Urinary bladder (tissue), 3 donors: ENCODE measurements at regions not wholly inside any gene's neighbourhood (a gene's known extent, or its start where the extent isn't known, plus 50 kb on each side); places are given as distances from the start of the nearest gene placed in this dataset.

Experiments used
- DNase-seq: peaks from one replicate; pipeline ENCODE4 v3.0.0-alpha.2; 2015; ENCODE audit errors: extremely low spot score
- H3K27ac ChIP-seq: one replicate; pipeline ENCODE4 v1.5.1; 2013; ENCODE audit warnings: low read depth, mild to moderate bottlenecking, moderate library complexity
- H3K36me3 ChIP-seq: one replicate; pipeline ENCODE4 v1.6.1; 2013; ENCODE audit warnings: mild to moderate bottlenecking, moderate library complexity; ENCODE audit not compliant: insufficient read depth
- H3K4me1 ChIP-seq: one replicate; pipeline ENCODE4 v1.6.1; 2013; ENCODE audit warnings: mild to moderate bottlenecking, moderate library complexity; ENCODE audit not compliant: insufficient read depth
- H3K4me3 ChIP-seq: one replicate; pipeline ENCODE4 v1.5.1; 2013; ENCODE audit warnings: low read depth, low read length
- WGBS: extraction: QIAGEN DNeasy Blood & Tissue Kit; methylation state at CpG from one replicate; pipeline ENCODE4 v1.1.7; 2013; 5-methylcytosine and 5-hydroxymethylcytosine counted together
- donor health status: healthy with polysubstance abuse.
- donor health status: healthy.

DNA sequence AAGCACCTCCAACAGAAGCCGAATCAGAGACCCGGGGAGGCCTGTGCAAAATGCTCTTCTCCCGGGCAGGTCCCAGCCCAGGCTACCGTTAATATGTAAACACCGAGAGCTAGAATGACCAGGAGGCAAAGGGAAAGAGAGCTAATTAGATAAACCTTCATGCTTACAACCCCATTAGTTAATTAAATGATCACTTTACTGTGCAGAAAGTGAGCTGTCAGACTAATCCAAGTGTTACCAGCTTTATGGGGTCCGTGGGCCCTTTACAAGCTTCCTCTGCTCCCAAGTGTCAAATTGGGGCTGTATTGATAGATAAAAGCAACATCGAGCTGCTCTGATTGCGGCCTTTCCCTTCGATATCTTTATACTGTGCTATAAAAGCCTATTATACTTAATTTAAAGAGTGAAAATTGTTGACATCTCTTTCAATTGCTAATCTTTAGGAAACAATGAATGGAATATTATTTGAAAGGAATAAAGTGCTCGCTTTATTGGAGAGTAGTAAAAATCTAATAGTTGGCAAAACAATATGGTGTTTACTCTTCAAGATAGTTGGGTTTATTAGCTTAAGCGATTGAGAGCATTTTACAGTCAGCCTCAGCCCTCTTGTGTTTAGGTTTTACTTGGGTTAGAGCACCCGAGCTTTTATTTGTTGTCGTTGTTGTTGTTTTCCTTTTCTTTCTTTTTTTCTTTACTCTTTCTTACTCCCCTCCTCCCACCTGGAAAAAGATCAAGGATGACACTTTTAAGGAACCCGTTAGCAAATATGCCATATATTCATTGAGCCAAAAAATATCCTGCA is 189.3 kb upstream of the GPR12 start:
- no peak overlapping the region for H3K4me3 ChIP-seq
- no peak overlapping the region for H3K27ac ChIP-seq
- no peaks in the 10 kb centered on the region for H3K36me3 ChIP-seq
- H3K4me1 ChIP-seq, result no peaks in the 10 kb centered on the region
- DNase-seq, result no peak
- WGBS, result 59% methylated on average over 14 of the region's 14 CpGs

DNA sequence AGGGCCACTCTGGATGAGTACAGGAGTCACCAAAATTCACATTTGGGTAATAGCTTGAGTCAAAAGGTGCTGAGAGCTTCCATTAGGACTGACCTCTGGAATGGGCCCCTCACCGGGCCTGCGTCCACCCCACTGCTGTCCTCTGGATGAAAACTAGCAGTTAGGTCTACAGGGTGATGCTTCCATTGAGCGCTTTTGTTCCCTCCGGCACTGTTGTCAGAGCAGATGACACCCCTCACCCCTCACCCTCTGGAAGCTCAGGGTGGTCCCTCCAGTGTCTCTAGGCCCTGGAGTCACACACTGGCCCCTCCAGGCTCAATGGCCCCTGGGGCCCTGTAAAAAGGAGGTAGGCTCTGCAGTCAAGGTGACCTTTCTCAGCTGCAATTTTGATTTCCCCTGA is 187.8 kb upstream of the GPR12 start:
- H3K36me3 ChIP-seq, result no peaks in the 10 kb centered on the region
- H3K4me1 ChIP-seq, result no peaks in the 10 kb centered on the region
- no peak overlapping the region for H3K27ac ChIP-seq
- WGBS, result 97% methylated on average over 4 of the region's 4 CpGs
- no peak for DNase-seq
- no peak overlapping the region for H3K4me3 ChIP-seq

DNA sequence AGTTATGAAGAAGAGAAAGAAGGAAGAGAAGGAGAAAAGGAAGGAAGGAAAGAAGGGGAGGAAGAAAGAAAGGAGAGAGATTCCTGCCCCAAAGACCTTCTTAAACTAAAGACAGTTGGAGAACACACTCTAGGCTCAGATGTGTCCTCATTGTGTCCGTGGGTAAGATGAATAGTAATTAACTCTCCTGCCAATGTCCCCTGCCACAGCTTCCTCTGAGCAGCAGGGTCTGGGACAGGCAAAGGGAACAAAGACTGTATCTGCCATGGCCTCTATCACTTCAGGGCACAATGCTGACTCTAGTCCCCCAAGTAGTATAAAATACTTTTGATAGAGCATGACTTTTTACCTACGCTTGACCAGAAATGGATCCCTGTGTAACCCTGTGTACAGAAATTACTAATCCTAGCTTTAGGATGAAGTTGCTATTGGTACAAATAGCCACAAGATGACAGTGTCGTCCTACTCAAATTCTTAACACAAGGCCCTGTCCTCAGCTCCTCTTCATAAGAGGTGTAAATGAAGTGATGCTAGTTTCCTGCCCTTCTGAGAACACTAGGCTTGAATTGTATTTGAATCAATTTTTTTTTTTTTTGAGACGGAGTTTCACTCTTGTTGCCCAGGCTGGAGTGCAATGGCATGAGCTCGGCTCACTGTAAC is 186.2 kb upstream of the GPR12 start:
- WGBS, result 44% methylated on average over 5 of the region's 5 CpGs
- no peak for DNase-seq

GRCh38 chr13:26943748-26944147 is 183.2 kb upstream of the GPR12 start:
- Histone ChIP-seq H3K4me3 (no peak overlapping the region), H3K27ac (no peak overlapping the region), H3K36me3 (no peaks in the 10 kb centered on the region), H3K4me1 (no peaks in the 10 kb centered on the region)
- no peak for DNase-seq
- 66% methylated on average over 4 of the region's 4 CpGs for WGBS

More for the DNA sequence above, 186.2 kb upstream of the GPR12 start:
- no peaks in the 10 kb centered on the region for H3K36me3 ChIP-seq
- H3K4me1 ChIP-seq, result no peaks in the 10 kb centered on the region
- no peak overlapping the region for H3K27ac ChIP-seq
- no peak overlapping the region for H3K4me3 ChIP-seq

DNA sequence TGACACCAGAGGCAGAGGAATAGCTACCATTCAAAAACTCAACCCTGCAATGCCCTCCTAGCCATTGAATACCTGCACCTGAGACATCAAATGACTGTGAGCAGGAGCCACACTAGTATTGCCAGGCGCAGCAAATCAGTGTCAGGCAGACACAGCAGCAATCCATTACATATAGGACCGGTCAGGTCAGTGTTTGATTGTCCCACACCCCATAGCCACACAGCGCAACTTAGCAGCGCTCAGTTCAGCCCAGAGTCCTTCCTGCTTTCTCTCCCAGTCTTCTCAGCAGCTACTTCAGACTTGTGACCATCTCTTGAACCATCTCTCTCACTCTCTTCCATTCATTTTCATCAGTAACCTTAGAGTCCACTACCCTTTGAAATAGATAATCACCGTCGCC is 181.6 kb upstream of the GPR12 start:
- DNase-seq, result no peak
- Histone ChIP-seq H3K27ac (no peak overlapping the region), H3K4me3 (no peak overlapping the region), H3K4me1 (no peaks in the 10 kb centered on the region), H3K36me3 (no peaks in the 10 kb centered on the region)
- 87% methylated on average over 6 of the region's 6 CpGs for WGBS

DNA sequence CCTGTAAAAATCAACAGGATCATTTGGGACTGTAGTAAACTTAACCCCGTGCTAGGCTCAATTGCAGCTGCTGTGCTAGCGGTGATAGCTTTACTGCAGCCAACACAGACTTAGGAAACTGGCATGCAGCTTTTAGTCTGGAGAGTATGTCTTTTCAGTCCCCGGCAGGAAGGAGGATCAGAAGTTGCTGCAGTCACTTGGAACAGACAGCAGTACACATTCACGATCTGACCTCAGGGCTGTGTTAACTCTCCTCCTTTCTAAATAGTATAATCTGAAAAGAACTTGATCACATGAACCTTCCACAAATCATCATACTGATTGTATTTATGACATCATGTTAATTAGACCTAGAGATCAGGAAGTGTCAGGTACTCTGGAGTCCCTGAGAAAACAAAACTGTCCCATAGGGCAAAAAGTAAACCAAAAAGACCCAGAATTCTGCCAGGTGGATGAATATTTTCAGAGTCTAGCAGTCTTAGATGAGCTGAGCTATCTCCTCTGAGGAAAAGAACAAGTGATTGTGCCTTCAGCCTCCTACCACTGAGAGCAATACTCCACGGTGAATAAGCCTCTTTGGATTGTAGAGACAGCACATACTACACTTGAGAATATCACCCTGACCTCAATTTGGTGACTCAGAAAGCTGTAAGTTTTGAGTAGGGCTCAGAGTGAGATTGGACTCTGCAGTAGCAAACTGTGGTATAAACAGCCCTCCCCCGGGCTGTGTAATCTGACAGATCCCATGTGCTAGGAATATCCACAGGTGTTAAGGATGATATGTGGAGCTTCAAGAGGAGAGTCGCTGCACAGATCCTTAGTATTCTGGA is 181.0 kb upstream of the GPR12 start:
- no peak overlapping the region for H3K27ac ChIP-seq
- WGBS, result 34% methylated on average over 7 of the region's 7 CpGs
- no peak for DNase-seq
- no peaks in the 10 kb centered on the region for H3K4me1 ChIP-seq
- no peaks in the 10 kb centered on the region for H3K36me3 ChIP-seq
- no peak overlapping the region for H3K4me3 ChIP-seq

DNA sequence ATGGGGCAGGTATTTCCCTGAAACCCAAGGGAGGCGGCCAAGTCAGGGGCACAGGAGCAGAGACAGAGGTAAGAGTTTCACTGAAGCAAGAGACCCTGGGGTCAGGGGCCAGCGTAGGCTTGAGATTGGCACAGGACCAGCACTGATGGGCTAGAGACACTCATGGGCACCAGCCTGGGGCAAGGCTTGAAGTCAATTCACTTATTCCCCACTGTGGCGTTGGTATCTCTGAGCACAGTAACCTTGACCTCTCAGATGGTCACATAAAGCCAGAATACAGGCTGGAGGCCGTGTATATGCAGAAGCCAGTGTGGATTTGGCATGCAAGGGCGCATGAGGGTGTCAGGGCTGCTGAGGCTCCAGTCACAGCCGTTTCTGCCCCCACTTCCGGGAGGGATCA is 173.5 kb upstream of the GPR12 start:
- Histone ChIP-seq H3K36me3 (no peaks in the 10 kb centered on the region), H3K4me1 (no peaks in the 10 kb centered on the region), H3K27ac (no peak overlapping the region), H3K4me3 (no peak overlapping the region)
- 77% methylated on average over 7 of the region's 7 CpGs for WGBS
- no peak for DNase-seq

DNA sequence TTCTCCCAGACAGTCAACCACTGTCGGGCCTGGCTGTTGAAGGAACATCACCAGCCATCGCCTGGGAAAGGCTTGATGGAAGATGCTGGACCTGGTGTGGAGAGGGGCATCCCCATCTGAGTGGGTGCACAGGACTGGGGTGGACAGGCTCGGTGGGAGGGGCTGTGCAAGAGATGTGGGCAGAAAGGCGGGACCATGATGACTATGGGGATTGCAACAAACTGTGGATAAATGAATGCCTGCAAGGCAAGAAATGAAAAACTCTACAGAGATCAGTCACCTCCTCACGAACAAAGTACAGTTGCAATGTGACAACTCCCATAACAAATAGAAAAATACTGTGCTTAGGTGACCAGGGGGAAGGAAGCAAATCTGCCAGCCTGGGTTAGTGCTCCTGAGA is 171.9 kb upstream of the GPR12 start:
- WGBS, result 82% methylated on average over 5 of the region's 5 CpGs
- no peak overlapping the region for H3K27ac ChIP-seq
- H3K4me3 ChIP-seq, result no peak overlapping the region

GRCh38 chr13:26929971-26930730 is 169.6 kb upstream of the GPR12 start:
- WGBS, result 11% methylated on average over 21 of the region's 21 CpGs
- DNase-seq, result peak; percentile 32

More for the DNA sequence above, 171.9 kb upstream of the GPR12 start:
- H3K4me1 ChIP-seq, result no peaks in the 10 kb centered on the region
- no peaks in the 10 kb centered on the region for H3K36me3 ChIP-seq
- no peak for DNase-seq

GRCh38 chr13:26927511-26927910 is 166.9 kb upstream of the GPR12 start:
- Histone ChIP-seq H3K36me3 (no peaks in the 10 kb centered on the region), H3K4me1 (no peaks in the 10 kb centered on the region), H3K27ac (no peak overlapping the region), H3K4me3 (no peak overlapping the region)
- 81% methylated on average over 11 of the region's 11 CpGs for WGBS
- no peak for DNase-seq

More at GRCh38 chr13:26929971-26930730, 169.6 kb upstream of the GPR12 start:
- no peak overlapping the region for H3K4me3 ChIP-seq
- H3K36me3 ChIP-seq, result no peaks in the 10 kb centered on the region
- H3K27ac ChIP-seq, result no peak overlapping the region
- H3K4me1 ChIP-seq, result no peaks in the 10 kb centered on the region

DNA sequence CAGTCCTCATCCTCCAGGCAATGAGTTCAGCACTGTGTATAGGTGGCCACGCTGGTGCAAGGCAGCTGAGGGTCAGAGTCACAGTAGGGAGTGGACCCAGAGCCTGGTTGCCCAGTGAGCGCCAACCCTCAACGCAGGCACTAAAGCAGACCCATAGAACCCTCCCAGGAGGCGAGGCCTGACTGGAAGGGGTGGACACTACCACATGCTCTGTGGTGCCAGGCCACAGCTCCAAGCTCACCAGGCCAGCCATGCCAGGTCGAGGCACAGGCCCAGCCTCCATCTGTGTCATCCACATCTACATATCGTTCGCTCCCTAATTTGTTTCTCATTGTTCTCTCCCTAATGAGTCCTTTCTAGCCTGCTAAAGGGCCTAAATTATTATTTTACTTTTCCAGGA is 165.8 kb upstream of the GPR12 start:
- DNase-seq, result no peak
- H3K4me3 ChIP-seq, result no peak overlapping the region
- 94% methylated on average over 7 of the region's 7 CpGs for WGBS

GRCh38 chr13:26923824-26924605 is 163.4 kb upstream of the GPR12 start:
- whole genome bisulfite sequencing, result 9% methylated on average over 7 of the region's 7 CpGs
- DNase-seq, result peak; percentile 23
- H3K36me3 ChIP-seq, result no peaks in the 10 kb centered on the region
- no peaks in the 10 kb centered on the region for H3K4me1 ChIP-seq
- H3K4me3 ChIP-seq, result no peak overlapping the region
- no peak overlapping the region for H3K27ac ChIP-seq

More for the DNA sequence above, 165.8 kb upstream of the GPR12 start:
- Histone ChIP-seq H3K36me3 (no peaks in the 10 kb centered on the region), H3K27ac (no peak overlapping the region), H3K4me1 (no peaks in the 10 kb centered on the region)
